ENCODE measurements at regions not wholly inside any gene's neighbourhood (a gene's known extent, or its start where the extent isn't known, plus 50 kb on each side); places are given as distances from the start of the nearest gene placed in this dataset.

DNA sequence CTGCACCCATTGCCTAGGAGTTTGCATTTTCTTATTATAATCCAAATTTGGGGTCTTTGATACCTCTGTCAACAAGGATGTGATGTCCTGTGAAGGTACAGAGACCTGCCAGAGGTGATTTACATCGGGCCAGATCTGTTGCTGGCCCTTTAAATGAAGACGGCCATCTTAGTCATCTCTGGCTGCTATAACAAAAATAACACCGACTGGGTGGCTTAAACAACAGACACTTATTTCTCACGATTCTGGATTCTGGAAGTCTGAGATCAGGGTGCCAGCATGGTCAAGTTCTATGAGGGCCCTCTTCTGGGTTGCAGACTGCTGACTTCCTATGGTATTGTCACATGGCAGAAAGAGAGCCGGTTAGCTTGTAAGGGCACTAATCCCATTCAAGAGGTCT, 75.7 kb downstream of the F11 start (continued):
- TF ChIP-seq, protein P1, sequence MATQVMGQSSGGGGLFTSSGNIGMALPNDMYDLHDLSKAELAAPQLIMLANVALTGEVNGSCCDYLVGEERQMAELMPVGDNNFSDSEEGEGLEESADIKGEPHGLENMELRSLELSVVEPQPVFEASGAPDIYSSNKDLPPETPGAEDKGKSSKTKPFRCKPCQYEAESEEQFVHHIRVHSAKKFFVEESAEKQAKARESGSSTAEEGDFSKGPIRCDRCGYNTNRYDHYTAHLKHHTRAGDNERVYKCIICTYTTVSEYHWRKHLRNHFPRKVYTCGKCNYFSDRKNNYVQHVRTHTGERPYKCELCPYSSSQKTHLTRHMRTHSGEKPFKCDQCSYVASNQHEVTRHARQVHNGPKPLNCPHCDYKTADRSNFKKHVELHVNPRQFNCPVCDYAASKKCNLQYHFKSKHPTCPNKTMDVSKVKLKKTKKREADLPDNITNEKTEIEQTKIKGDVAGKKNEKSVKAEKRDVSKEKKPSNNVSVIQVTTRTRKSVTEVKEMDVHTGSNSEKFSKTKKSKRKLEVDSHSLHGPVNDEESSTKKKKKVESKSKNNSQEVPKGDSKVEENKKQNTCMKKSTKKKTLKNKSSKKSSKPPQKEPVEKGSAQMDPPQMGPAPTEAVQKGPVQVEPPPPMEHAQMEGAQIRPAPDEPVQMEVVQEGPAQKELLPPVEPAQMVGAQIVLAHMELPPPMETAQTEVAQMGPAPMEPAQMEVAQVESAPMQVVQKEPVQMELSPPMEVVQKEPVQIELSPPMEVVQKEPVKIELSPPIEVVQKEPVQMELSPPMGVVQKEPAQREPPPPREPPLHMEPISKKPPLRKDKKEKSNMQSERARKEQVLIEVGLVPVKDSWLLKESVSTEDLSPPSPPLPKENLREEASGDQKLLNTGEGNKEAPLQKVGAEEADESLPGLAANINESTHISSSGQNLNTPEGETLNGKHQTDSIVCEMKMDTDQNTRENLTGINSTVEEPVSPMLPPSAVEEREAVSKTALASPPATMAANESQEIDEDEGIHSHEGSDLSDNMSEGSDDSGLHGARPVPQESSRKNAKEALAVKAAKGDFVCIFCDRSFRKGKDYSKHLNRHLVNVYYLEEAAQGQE (IDR thresholded peaks at IDR 0.05; ENCODE audit: unreplicated experiment) = no peak
- no peak for TF ChIP-seq POLR2AphosphoS5 (IDR thresholded peaks at IDR 0.05; ENCODE audit: low read depth)
- TF ChIP-seq, protein P2, sequence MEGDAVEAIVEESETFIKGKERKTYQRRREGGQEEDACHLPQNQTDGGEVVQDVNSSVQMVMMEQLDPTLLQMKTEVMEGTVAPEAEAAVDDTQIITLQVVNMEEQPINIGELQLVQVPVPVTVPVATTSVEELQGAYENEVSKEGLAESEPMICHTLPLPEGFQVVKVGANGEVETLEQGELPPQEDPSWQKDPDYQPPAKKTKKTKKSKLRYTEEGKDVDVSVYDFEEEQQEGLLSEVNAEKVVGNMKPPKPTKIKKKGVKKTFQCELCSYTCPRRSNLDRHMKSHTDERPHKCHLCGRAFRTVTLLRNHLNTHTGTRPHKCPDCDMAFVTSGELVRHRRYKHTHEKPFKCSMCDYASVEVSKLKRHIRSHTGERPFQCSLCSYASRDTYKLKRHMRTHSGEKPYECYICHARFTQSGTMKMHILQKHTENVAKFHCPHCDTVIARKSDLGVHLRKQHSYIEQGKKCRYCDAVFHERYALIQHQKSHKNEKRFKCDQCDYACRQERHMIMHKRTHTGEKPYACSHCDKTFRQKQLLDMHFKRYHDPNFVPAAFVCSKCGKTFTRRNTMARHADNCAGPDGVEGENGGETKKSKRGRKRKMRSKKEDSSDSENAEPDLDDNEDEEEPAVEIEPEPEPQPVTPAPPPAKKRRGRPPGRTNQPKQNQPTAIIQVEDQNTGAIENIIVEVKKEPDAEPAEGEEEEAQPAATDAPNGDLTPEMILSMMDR (conservative IDR thresholded peaks at IDR 0.05; ENCODE audit: low read depth in 2 of 2) = no peak
- no peak for TF ChIP-seq CREB1 (CRISPR knock-in tag; IDR thresholded peaks at IDR 0.05; ENCODE audit: low read depth)

All from GM23338 (cell line).